Prostate gland (tissue), 2 donors: ENCODE measurements at regions not wholly inside any gene's neighbourhood (a gene's known extent, or its start where the extent isn't known, plus 50 kb on each side); places are given as distances from the start of the nearest gene placed in this dataset.

Experiments
- DNase-seq: peaks from one replicate; pipeline ENCODE4 v3.0.0-alpha.2; 2019; ENCODE audit warnings: low spot score
- H3K27ac ChIP-seq, 2 donors: fragments of 200-600 bp; sonication (generic); 2 replicates each; pipeline ENCODE4 v1.5.1; 2017 to 2019
- H3K27me3 ChIP-seq: fragments of 200-600 bp; sonication (generic); replicated peaks from 2 replicates; pipeline ENCODE4 v1.5.1; 2019; ENCODE audit not compliant: insufficient read depth
- H3K36me3 ChIP-seq, 2 donors: fragments of 200-600 bp; sonication (generic); 1 replicate in 1 of 2; 2 replicates in 1 of 2; pipeline versions ENCODE4 v1.5.1 to v1.8.1; 2017 to 2019
- H3K4me1 ChIP-seq: fragments of 200-600 bp; sonication (generic); replicated peaks from 2 replicates; pipeline ENCODE4 v1.5.1; 2019
- H3K4me3 ChIP-seq, 2 donors: fragments of 200-600 bp; sonication (generic); 2 replicates each; pipeline ENCODE4 v1.5.1; 2017 to 2019
- H3K9me3 ChIP-seq: fragments of 200-600 bp; sonication (generic); 2 replicates; pipeline ENCODE4 v1.5.1; 2017
- CTCF ChIP-seq, 4 experiments: fragments of 200-600 bp in 2 of 4; fragments of 450-650 bp in 2 of 4; sonication (generic) in 2 of 4; IDR thresholded peaks; 1 replicate in 3 of 4; 2 replicates in 1 of 4; pipeline ENCODE4 v1.5.1; 2016 to 2019; ENCODE audit warnings: antibody characterized with exemption in 4 of 4, mild to moderate bottlenecking in 2 of 4, moderate library complexity in 2 of 4
- POLR2A ChIP-seq: fragments of 450-650 bp; IDR thresholded peaks from one replicate; pipeline ENCODE4 v1.6.1; 2016; ENCODE audit warnings: antibody characterized with exemption, mild to moderate bottlenecking
- POLR2AphosphoS5 ChIP-seq: sonication (generic); formaldehyde crosslinking; IDR thresholded peaks from one replicate; pipeline ENCODE4 v1.6.1; 2017; ENCODE audit warnings: antibody characterized with exemption
- WGBS: methylation state at CpG from one replicate; pipeline ENCODE4 v1.1.5; 2018; 5-methylcytosine and 5-hydroxymethylcytosine counted together
- intact Hi-C: fragments of 100-400 bp; cut with DNase I; formaldehyde crosslinking; loops from one replicate; pipeline ENCODE4 v1.14.2; 2022

GRCh38 chr2:144703852-144704708, 184.2 kb upstream of the ZEB2 start:
- no peaks in the 10 kb centered on the region for H3K36me3 ChIP-seq
- TF ChIP-seq POLR2AphosphoS5 (no peak), CTCF (IDR thresholded peaks at IDR 0.05) (no peak), POLR2A (no peak)
- no peak overlapping the region for H3K27ac ChIP-seq
- intact Hi-C loops = no loop called here
- no peaks in the 10 kb centered on the region for H3K9me3 ChIP-seq
- no peak overlapping the region for H3K4me3 ChIP-seq
- H3K27me3 ChIP-seq = no peaks in the 10 kb centered on the region
- no peak for DNase-seq
- 87% methylated on average over 6 of the region's 6 CpGs for WGBS
- no peaks in the 10 kb centered on the region for H3K4me1 ChIP-seq

GRCh38 chr2:144702051-144702450, 182.1 kb upstream of the ZEB2 start:
- Histone ChIP-seq H3K27me3 (no peaks in the 10 kb centered on the region), H3K4me1 (no peaks in the 10 kb centered on the region), H3K9me3 (no peaks in the 10 kb centered on the region), H3K4me3 (no peak overlapping the region), H3K27ac (no peak overlapping the region), H3K36me3 (no peaks in the 10 kb centered on the region)
- intact Hi-C loops = no loop called here
- WGBS = 92% methylated on average over 1 of the region's 1 CpG
- TF ChIP-seq POLR2A = no peak
- no peak for TF ChIP-seq POLR2AphosphoS5
- no peak for TF ChIP-seq CTCF (IDR thresholded peaks at IDR 0.05)
- no peak for DNase-seq

- Histone ChIP-seq H3K36me3 (no peaks in the 10 kb centered on the region), H3K4me1 (no peaks in the 10 kb centered on the region), H3K27ac (no peak overlapping the region), H3K9me3 (no peaks in the 10 kb centered on the region), H3K4me3 (no peak overlapping the region), H3K27me3 (no peaks in the 10 kb centered on the region)
- 90% methylated on average over 2 of the region's 2 CpGs for WGBS
- TF ChIP-seq CTCF (IDR thresholded peaks at IDR 0.05) (no peak), POLR2A (no peak), POLR2AphosphoS5 (no peak)
- intact Hi-C loops = no loop called here
- DNase-seq = no peak
Measured at GRCh38 chr2:144701259-144701658, 181.3 kb upstream of the ZEB2 start.

- no peaks in the 10 kb centered on the region for H3K9me3 ChIP-seq
- no peaks in the 10 kb centered on the region for H3K27me3 ChIP-seq
- H3K36me3 ChIP-seq = no peaks in the 10 kb centered on the region
- H3K4me1 ChIP-seq = no peaks in the 10 kb centered on the region
- TF ChIP-seq CTCF (IDR thresholded peaks at IDR 0.05) (no peak), POLR2A (no peak), POLR2AphosphoS5 (no peak)
- intact Hi-C loops = no loop called here
- WGBS = 95% methylated on average over 3 of the region's 3 CpGs
- no peak overlapping the region for H3K27ac ChIP-seq
- DNase-seq = no peak
- no peak overlapping the region for H3K4me3 ChIP-seq
Measured at GRCh38 chr2:144698156-144698555, 178.2 kb upstream of the ZEB2 start.

GRCh38 chr2:144695657-144696056, 175.7 kb upstream of the ZEB2 start:
- TF ChIP-seq POLR2A (no peak), CTCF (IDR thresholded peaks at IDR 0.05) (no peak), POLR2AphosphoS5 (no peak)
- DNase-seq = no peak
- WGBS = 83% methylated on average over 1 of the region's 1 CpG

More at GRCh38 chr2:144695657-144696056, 175.7 kb upstream of the ZEB2 start:
- Histone ChIP-seq H3K27ac (no peak overlapping the region), H3K27me3 (no peaks in the 10 kb centered on the region), H3K4me1 (no peaks in the 10 kb centered on the region), H3K4me3 (no peak overlapping the region), H3K9me3 (no peaks in the 10 kb centered on the region), H3K36me3 (no peaks in the 10 kb centered on the region)
- intact Hi-C loops = no loop called here
